ENCODE measurements at regions not wholly inside any gene's neighbourhood (a gene's known extent, or its start where the extent isn't known, plus 50 kb on each side); places are given as distances from the start of the nearest gene placed in this dataset.
"Not testable (repeated sequence)": the region's sequence is repeated elsewhere in the genome, so short reads cannot be mapped to it uniquely, and the experiment has no call there.

GRCh38 chrX:13159886-13160285, 115.5 kb upstream of the FAM9C start:
- Histone ChIP-seq H3K36me3 (no peaks in the 10 kb centered on the region), H3K4me1 (no peaks in the 10 kb centered on the region; the same call in 1 of the 2 replicates), H3K27me3 (no peaks in the 10 kb centered on the region), H3K4me3 (ENCODE audit: low read depth, low read length) (no peak overlapping the region), H3K9me3 (no peaks in the 10 kb centered on the region)
- no peak for DNase-seq
- TF ChIP-seq CTCF (IDR thresholded peaks at IDR 0.05; ENCODE audit: low read depth, low read length), result no peak

GRCh38 chrX:13158911-13159310, 114.5 kb upstream of the FAM9C start:
- Histone ChIP-seq H3K9me3 (no peaks in the 10 kb centered on the region), H3K4me1 (no peaks in the 10 kb centered on the region; the same call in 1 of the 2 replicates), H3K4me3 (ENCODE audit: low read depth, low read length) (no peak overlapping the region), H3K27me3 (no peaks in the 10 kb centered on the region), H3K36me3 (no peaks in the 10 kb centered on the region)
- no peak for TF ChIP-seq CTCF (IDR thresholded peaks at IDR 0.05; ENCODE audit: low read depth, low read length)
- no peak for DNase-seq

GRCh38 chrX:13155550-13155949, 111.1 kb upstream of the FAM9C start:
- H3K27me3 ChIP-seq; H3K4me3 ChIP-seq (ENCODE audit: low read depth, low read length); DNase-seq; H3K36me3 ChIP-seq; H3K4me1 ChIP-seq; H3K9me3 ChIP-seq: not testable (repeated sequence)

DNA sequence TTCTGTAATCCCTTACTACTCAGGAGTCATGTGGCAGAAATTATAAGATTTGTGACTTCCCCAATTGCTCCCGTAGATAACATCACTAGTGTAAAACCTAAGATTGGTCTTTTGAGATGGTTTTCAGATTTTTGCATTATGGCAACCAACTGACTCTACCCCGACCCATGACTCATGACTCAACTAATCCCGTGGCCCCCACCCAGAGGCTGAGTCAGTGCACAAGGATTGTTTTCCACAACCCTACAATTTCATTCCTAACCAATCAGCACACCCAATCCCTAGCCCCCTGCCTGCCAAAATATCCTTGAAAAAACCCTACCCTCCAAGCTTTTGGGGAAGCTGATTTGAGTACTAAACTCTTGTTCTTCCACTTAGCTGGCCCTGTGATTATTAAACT, 109.4 kb upstream of the FAM9C start:
- Histone ChIP-seq H3K36me3 (no peaks in the 10 kb centered on the region), H3K27me3 (no peaks in the 10 kb centered on the region), H3K4me3 (ENCODE audit: low read depth, low read length) (no peak overlapping the region), H3K4me1 (no peaks in the 10 kb centered on the region), H3K9me3 (no peaks in the 10 kb centered on the region)
- no peak for TF ChIP-seq CTCF (IDR thresholded peaks at IDR 0.05; ENCODE audit: low read depth, low read length)
- no peak for DNase-seq

- no peak for TF ChIP-seq CTCF (IDR thresholded peaks at IDR 0.05; ENCODE audit: low read depth, low read length)
- no peaks in the 10 kb centered on the region for H3K36me3 ChIP-seq
- no peaks in the 10 kb centered on the region for H3K4me1 ChIP-seq
- no peaks in the 10 kb centered on the region for H3K9me3 ChIP-seq
- no peaks in the 10 kb centered on the region for H3K27me3 ChIP-seq
- H3K4me3 ChIP-seq (ENCODE audit: low read depth, low read length), result no peak overlapping the region
- DNase-seq, result no peak
These were observed 108.2 kb upstream of the FAM9C start for GRCh38 chrX:13152518-13153185.

GRCh38 chrX:13151828-13152517, 107.6 kb upstream of the FAM9C start:
- Histone ChIP-seq H3K9me3 (no peaks in the 10 kb centered on the region), H3K4me3 (ENCODE audit: low read depth, low read length) (no peak overlapping the region), H3K27me3 (no peaks in the 10 kb centered on the region), H3K36me3 (no peaks in the 10 kb centered on the region), H3K4me1 (no peaks in the 10 kb centered on the region)
- DNase-seq, result no peak
- no peak for TF ChIP-seq CTCF (IDR thresholded peaks at IDR 0.05; ENCODE audit: low read depth, low read length)
